ENCODE measurements at regions not wholly inside any gene's neighbourhood (a gene's known extent, or its start where the extent isn't known, plus 50 kb on each side); places are given as distances from the start of the nearest gene placed in this dataset.

DNA sequence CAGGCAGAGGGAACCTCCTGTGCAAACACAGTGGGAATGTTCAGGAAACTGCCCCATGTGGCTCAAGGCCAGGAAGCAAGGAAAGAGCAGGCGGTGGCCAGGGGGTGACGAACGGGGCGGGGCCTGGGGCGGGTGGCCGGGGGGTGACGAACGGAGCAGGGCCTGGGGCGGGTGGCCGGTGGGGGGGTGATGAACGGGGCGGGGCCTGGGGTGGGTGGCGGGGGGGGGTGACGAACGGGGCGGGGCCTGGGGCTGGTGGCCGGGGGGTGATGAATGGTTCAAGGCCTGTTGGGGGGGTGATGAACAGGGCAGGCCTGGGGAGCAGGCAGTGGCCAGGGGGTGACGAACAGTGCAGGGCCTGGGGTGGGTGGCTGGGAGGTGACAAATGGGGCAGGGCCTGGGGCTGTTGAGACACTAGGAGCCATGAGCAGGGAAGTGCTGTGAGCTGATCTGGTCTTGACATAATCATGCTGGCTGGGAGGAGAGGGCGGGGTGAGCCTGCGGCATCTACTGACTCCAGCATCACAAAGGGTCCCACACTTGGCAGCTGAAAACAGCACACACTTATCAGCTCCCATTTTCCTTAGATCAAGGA lies 62.7 kb upstream of the FBRSL1 start:
- no peak overlapping the region; a peak in 2 of 5 replicates for H3K4me3 Mint-ChIP-seq
- H3K36me3 Mint-ChIP-seq (ENCODE audit: insufficient read depth in 1 of 3, low read depth in 3 of 3): peaks cover 2 to 23% (median 6%) of the 10 kb centered on the region in 3 experiments; a peak in 6 of 7 replicates
- TF ChIP-seq, protein P1, sequence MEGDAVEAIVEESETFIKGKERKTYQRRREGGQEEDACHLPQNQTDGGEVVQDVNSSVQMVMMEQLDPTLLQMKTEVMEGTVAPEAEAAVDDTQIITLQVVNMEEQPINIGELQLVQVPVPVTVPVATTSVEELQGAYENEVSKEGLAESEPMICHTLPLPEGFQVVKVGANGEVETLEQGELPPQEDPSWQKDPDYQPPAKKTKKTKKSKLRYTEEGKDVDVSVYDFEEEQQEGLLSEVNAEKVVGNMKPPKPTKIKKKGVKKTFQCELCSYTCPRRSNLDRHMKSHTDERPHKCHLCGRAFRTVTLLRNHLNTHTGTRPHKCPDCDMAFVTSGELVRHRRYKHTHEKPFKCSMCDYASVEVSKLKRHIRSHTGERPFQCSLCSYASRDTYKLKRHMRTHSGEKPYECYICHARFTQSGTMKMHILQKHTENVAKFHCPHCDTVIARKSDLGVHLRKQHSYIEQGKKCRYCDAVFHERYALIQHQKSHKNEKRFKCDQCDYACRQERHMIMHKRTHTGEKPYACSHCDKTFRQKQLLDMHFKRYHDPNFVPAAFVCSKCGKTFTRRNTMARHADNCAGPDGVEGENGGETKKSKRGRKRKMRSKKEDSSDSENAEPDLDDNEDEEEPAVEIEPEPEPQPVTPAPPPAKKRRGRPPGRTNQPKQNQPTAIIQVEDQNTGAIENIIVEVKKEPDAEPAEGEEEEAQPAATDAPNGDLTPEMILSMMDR (conservative IDR thresholded peaks at IDR 0.05): no peak

More for the DNA sequence above, 62.7 kb upstream of the FBRSL1 start:
- H3K27me3 Mint-ChIP-seq (ENCODE audit: low read depth): peaks cover 96% of the 10 kb centered on the region
- Histone ChIP-seq H3K9me3 (ENCODE audit: control insufficient read depth, low read depth, low read length) (no peaks in the 10 kb centered on the region), H3K27me3 (ENCODE audit: insufficient read depth, low read length) (peaks cover 26% of the 10 kb centered on the region; the same call in 1 of the 2 replicates), H4K5ac (ENCODE audit: insufficient read length, low read depth, low read length) (no peak overlapping the region), H2AFZ (ENCODE audit: low read length) (no peak overlapping the region), H2BK5ac (ENCODE audit: insufficient read length, low read length) (no peak overlapping the region), H3K4me1 (ENCODE audit: insufficient read depth, low read length) (peaks cover 3% of the 10 kb centered on the region; the same call in 1 of the 2 replicates), H3K79me1 (ENCODE audit: insufficient read depth, low read depth, low read length, poor library complexity, severe bottlenecking) (no peaks in the 10 kb centered on the region), H3K23me2 (ENCODE audit: insufficient read length, low read depth, low read length, poor library complexity, severe bottlenecking) (no peaks in the 10 kb centered on the region), H2BK20ac (ENCODE audit: low read depth, low read length, poor library complexity, severe bottlenecking) (no peak overlapping the region), H2AK5ac (ENCODE audit: insufficient read length, low read length) (no peak overlapping the region), H3K79me2 (ENCODE audit: insufficient read depth, low read length) (no peaks in the 10 kb centered on the region), H3K27ac (ENCODE audit: insufficient read length, low read depth, low read length) (no peak overlapping the region), H2BK12ac (ENCODE audit: insufficient read length, low read depth, low read length) (no peak overlapping the region), H4K20me1 (ENCODE audit: control insufficient read depth, insufficient read depth, insufficient read length) (peaks cover 3% of the 10 kb centered on the region), H3K18ac (ENCODE audit: insufficient read length, low read depth, low read length) (no peak overlapping the region), H3K23ac (ENCODE audit: insufficient read length, low read depth, low read length) (no peak overlapping the region), H3K4me2 (ENCODE audit: insufficient read depth, insufficient read length, low read length) (no peak overlapping the region), H3K56ac (ENCODE audit: insufficient read length, low read depth, low read length) (no peak overlapping the region), H3K14ac (ENCODE audit: insufficient read depth, low read length) (no peak overlapping the region; the same call in 1 of the 2 replicates), H2BK15ac (ENCODE audit: low read depth, low read length) (no peak overlapping the region), H4K8ac (replicated peaks; ENCODE audit: insufficient read length, low read depth, low read length) (no peak overlapping the region), H3K4ac (ENCODE audit: low read depth, low read length) (no peak overlapping the region), H2BK120ac (ENCODE audit: low read depth, low read length, poor library complexity, severe bottlenecking) (no peak overlapping the region), H4K91ac (ENCODE audit: insufficient read length, low read depth, low read length) (no peak overlapping the region), H3T11ph (ENCODE audit: low read length) (no peak overlapping the region), H3K9ac (ENCODE audit: extremely low read depth, insufficient read length, low read length) (no peak overlapping the region)
- DNase-seq: no peak
- no peak overlapping the region; a peak in 1 of 7 replicates for H3K27ac Mint-ChIP-seq
- peaks cover 21 to 40% of the 10 kb centered on the region in 2 experiments for H3K4me1 Mint-ChIP-seq
- H3K9me3 Mint-ChIP-seq: peaks cover 17 to 24% of the 10 kb centered on the region in 2 experiments
- no CpG with 5 or more reads among the region's 20 CpGs for WGBS (ENCODE audit: extremely low coverage, insufficient read length, low lambda C conversion rate)
